ENCODE measurements at regions not wholly inside any gene's neighbourhood (a gene's known extent, or its start where the extent isn't known, plus 50 kb on each side); places are given as distances from the start of the nearest gene placed in this dataset.
"Not testable (repeated sequence)": the region's sequence is repeated elsewhere in the genome, so short reads cannot be mapped to it uniquely, and the experiment has no call there.

GRCh38 chr7:13258386-13258785 lies 571.0 kb downstream of the ARL4A start:
- POLR2A ChIA-PET, result no interaction called here
- DNase-seq (ENCODE audit: extremely low spot score), result no peak
- TF ChIP-seq FOXM1 (IDR thresholded peaks at IDR 0.05; ENCODE audit: borderline replicate concordance) (no peak), FOXK2 (IDR thresholded peaks at IDR 0.05) (no peak), HDGF (IDR thresholded peaks at IDR 0.05; ENCODE audit: borderline replicate concordance) (no peak)
- CTCF ChIA-PET, result no interaction called here

GRCh38 chr7:13259930-13260329 lies 572.5 kb downstream of the ARL4A start:
- ChIA-PET POLR2A (interaction anchor here (3.1 kb wide), 1 partner anchor 573 kb away, joined by 7 read pairs; the partner anchor contains the start of gene ARL4A), CTCF (interaction anchor here (1.2 kb wide), 1 partner anchor 585 kb away, joined by 3 read pairs; no protein-coding TSS in a partner anchor)
- TF ChIP-seq ARNT (IDR thresholded peaks at IDR 0.05) (no peak), SUZ12 (IDR thresholded peaks at IDR 0.05) (no peak), FOXA1 (IDR thresholded peaks at IDR 0.05) (no peak), FOXM1 (IDR thresholded peaks at IDR 0.05; ENCODE audit: borderline replicate concordance) (no peak), NFRKB (IDR thresholded peaks at IDR 0.05) (no peak), CTBP1 (IDR thresholded peaks at IDR 0.05; ENCODE audit: borderline replicate concordance) (no peak), SP1 (IDR thresholded peaks at IDR 0.05) (no peak), FOXK2 (IDR thresholded peaks at IDR 0.05) (no peak), TARDBP (IDR thresholded peaks at IDR 0.05) (no peak), HDGF (IDR thresholded peaks at IDR 0.05; ENCODE audit: borderline replicate concordance) (no peak), PKNOX1 (IDR thresholded peaks at IDR 0.05) (no peak), LEF1 (IDR thresholded peaks at IDR 0.05; ENCODE audit: borderline replicate concordance) (no peak), BHLHE40 (IDR thresholded peaks at IDR 0.05; ENCODE audit: borderline replicate concordance) (no peak), L3MBTL2 (conservative IDR thresholded peaks at IDR 0.05) (no peak), ZNF384 (IDR thresholded peaks at IDR 0.05) (no peak), ELF4 (IDR thresholded peaks at IDR 0.05) (no peak)
- DNase-seq (ENCODE audit: extremely low spot score), result no peak

GRCh38 chr7:13262929-13263530 lies 575.6 kb downstream of the ARL4A start:
- ChIA-PET POLR2A (interaction anchor here (3.1 kb wide), 1 partner anchor 576 kb away, joined by 7 read pairs; the partner anchor contains the start of gene ARL4A), CTCF (no interaction called here)
- DNase-seq (ENCODE audit: extremely low spot score), result peak; percentile 12
- TF ChIP-seq ELF4 (IDR thresholded peaks at IDR 0.05) (no peak), L3MBTL2 (conservative IDR thresholded peaks at IDR 0.05) (no peak), HDGF (IDR thresholded peaks at IDR 0.05; ENCODE audit: borderline replicate concordance) (no peak), FOXK2 (IDR thresholded peaks at IDR 0.05) (no peak), SP1 (IDR thresholded peaks at IDR 0.05) (no peak), ZNF384 (IDR thresholded peaks at IDR 0.05) (no peak), FOXM1 (IDR thresholded peaks at IDR 0.05; ENCODE audit: borderline replicate concordance) (no peak)

GRCh38 chr7:13265271-13265670 lies 577.8 kb downstream of the ARL4A start:
- POLR2A ChIA-PET, result no interaction called here
- TF ChIP-seq LEF1 (IDR thresholded peaks at IDR 0.05; ENCODE audit: borderline replicate concordance), result no peak
- no peak for DNase-seq (ENCODE audit: extremely low spot score)
- CTCF ChIA-PET, result no interaction called here

GRCh38 chr7:13274205-13274604 lies 586.8 kb downstream of the ARL4A start:
- DNase-seq (ENCODE audit: extremely low spot score); POLR2A ChIA-PET; CTCF ChIA-PET: not testable (repeated sequence)

- ChIA-PET POLR2A (no interaction called here), CTCF (no interaction called here)
- TF ChIP-seq FOXA1 (IDR thresholded peaks at IDR 0.05), result no peak
- no peak for TF ChIP-seq ARNT (IDR thresholded peaks at IDR 0.05)
- TF ChIP-seq FOXM1 (IDR thresholded peaks at IDR 0.05; ENCODE audit: borderline replicate concordance), result no peak
- no peak for TF ChIP-seq SP1 (IDR thresholded peaks at IDR 0.05)
- no peak for TF ChIP-seq LEF1 (IDR thresholded peaks at IDR 0.05; ENCODE audit: borderline replicate concordance)
- no peak for TF ChIP-seq L3MBTL2 (conservative IDR thresholded peaks at IDR 0.05)
- no peak for TF ChIP-seq HDGF (IDR thresholded peaks at IDR 0.05; ENCODE audit: borderline replicate concordance)
- no peak for TF ChIP-seq TARDBP (IDR thresholded peaks at IDR 0.05)
- TF ChIP-seq NFRKB (IDR thresholded peaks at IDR 0.05), result no peak
Measured at GRCh38 chr7:13276977-13277376, 589.5 kb downstream of the ARL4A start.

GRCh38 chr7:13278020-13278419 lies 590.6 kb downstream of the ARL4A start:
- TF ChIP-seq LEF1 (IDR thresholded peaks at IDR 0.05; ENCODE audit: borderline replicate concordance), result no peak
- no peak for DNase-seq (ENCODE audit: extremely low spot score)
- POLR2A ChIA-PET, result no interaction called here
- CTCF ChIA-PET, result interaction anchor here (0.7 to 1.1 kb wide), 2 partner anchors 401 to 461 kb away, joined by 3 to 4 read pairs; no protein-coding TSS in a partner anchor

More at GRCh38 chr7:13276977-13277376, 589.5 kb downstream of the ARL4A start:
- no peak for DNase-seq (ENCODE audit: extremely low spot score)

GRCh38 chr7:13279854-13280435 lies 592.5 kb downstream of the ARL4A start:
- CTCF ChIA-PET, result interaction anchor here (1.0 to 3.6 kb wide), 2 partner anchors 1402 to 1412 kb away, joined by 3 to 25 read pairs; no protein-coding TSS in a partner anchor
- POLR2A ChIA-PET, result no interaction called here
- no peak for DNase-seq (ENCODE audit: extremely low spot score)
- TF ChIP-seq HDGF (IDR thresholded peaks at IDR 0.05; ENCODE audit: borderline replicate concordance) (no peak), LEF1 (IDR thresholded peaks at IDR 0.05; ENCODE audit: borderline replicate concordance) (no peak), ARNT (IDR thresholded peaks at IDR 0.05) (no peak)

All from HEK293T (cell line).